ENCODE measurements at regions not wholly inside any gene's neighbourhood (a gene's known extent, or its start where the extent isn't known, plus 50 kb on each side); places are given as distances from the start of the nearest gene placed in this dataset.

DNA sequence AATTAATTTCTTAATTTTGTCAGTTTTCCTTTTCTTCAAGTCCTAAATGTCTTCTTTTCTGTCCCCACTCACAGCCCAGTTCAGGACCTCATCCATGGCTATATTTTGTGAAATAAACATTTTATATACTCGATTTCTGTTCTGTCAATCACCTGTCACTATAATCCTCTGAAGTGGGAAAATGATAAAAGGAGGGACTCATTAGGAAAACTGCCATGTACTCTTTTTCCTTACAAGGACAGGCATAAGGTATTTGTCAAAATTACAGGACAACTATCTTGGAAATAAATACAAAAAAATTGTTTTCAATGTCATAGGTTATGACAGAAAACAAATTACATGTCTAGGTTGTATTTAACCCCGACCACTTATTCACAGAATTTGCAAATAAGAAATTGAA is 240.1 kb upstream of the CBLB start:
- TF ChIP-seq POLR2AphosphoS5 (IDR thresholded peaks at IDR 0.05; ENCODE audit: low read depth, low read length) (no peak), TAF1 (IDR thresholded peaks at IDR 0.05; ENCODE audit: borderline replicate concordance, low read depth, low read length) (no peak)

All from GM12892 (cell line).